PC-3 (cell line): ENCODE measurements at regions not wholly inside any gene's neighbourhood (a gene's known extent, or its start where the extent isn't known, plus 50 kb on each side); places are given as distances from the start of the nearest gene placed in this dataset.
"Not testable (repeated sequence)": the region's sequence is repeated elsewhere in the genome, so short reads cannot be mapped to it uniquely, and the experiment has no call there.

Source experiments
- CTCF ChIP-seq: fragments of 300-600 bp; sonication (generic); conservative IDR thresholded peaks from 2 replicates; pipeline ENCODE4 v1.5.1; 2017; ENCODE audit warnings: antibody characterized with exemption, low read depth, mild to moderate bottlenecking, low read length
- EZH2 ChIP-seq: fragments of 300-600 bp; sonication (generic); IDR thresholded peaks from one replicate; pipeline ENCODE4 v1.6.1; 2017; ENCODE audit warnings: antibody characterized with exemption, mild to moderate bottlenecking, low read length; ENCODE audit not compliant: unreplicated experiment

GRCh38 chr3:24699078-24699477 is 204.4 kb upstream of the THRB start:
- not testable (repeated sequence) for TF ChIP-seq CTCF, EZH2
